ENCODE measurements at regions not wholly inside any gene's neighbourhood (a gene's known extent, or its start where the extent isn't known, plus 50 kb on each side); places are given as distances from the start of the nearest gene placed in this dataset.

DNA sequence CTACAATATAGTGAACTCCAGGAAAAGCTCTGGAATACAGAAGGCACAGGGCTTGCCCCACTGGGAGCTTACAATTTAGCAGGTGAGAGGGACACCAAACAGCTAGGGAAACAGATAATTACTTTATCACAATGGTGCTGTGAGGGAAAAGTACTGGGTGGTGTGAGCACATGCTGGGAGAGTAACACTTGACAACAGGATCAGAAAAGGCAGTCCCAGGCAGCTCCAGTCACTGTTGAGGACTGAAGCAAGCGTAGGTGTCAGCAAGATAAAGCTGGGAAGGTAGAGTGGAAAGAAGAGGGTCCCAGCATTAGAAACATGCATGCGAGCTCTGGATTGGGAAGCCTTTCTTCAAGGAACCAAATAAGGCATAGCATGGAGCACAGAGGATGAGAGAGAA lies 296.0 kb downstream of the ATPSCKMT start:
- TF ChIP-seq, protein P1, sequence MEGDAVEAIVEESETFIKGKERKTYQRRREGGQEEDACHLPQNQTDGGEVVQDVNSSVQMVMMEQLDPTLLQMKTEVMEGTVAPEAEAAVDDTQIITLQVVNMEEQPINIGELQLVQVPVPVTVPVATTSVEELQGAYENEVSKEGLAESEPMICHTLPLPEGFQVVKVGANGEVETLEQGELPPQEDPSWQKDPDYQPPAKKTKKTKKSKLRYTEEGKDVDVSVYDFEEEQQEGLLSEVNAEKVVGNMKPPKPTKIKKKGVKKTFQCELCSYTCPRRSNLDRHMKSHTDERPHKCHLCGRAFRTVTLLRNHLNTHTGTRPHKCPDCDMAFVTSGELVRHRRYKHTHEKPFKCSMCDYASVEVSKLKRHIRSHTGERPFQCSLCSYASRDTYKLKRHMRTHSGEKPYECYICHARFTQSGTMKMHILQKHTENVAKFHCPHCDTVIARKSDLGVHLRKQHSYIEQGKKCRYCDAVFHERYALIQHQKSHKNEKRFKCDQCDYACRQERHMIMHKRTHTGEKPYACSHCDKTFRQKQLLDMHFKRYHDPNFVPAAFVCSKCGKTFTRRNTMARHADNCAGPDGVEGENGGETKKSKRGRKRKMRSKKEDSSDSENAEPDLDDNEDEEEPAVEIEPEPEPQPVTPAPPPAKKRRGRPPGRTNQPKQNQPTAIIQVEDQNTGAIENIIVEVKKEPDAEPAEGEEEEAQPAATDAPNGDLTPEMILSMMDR (IDR thresholded peaks at IDR 0.05; ENCODE audit: low read depth, low read length) = no peak
- DNase-seq (ENCODE audit: extremely low read depth, low read depth) = no peak

DNA sequence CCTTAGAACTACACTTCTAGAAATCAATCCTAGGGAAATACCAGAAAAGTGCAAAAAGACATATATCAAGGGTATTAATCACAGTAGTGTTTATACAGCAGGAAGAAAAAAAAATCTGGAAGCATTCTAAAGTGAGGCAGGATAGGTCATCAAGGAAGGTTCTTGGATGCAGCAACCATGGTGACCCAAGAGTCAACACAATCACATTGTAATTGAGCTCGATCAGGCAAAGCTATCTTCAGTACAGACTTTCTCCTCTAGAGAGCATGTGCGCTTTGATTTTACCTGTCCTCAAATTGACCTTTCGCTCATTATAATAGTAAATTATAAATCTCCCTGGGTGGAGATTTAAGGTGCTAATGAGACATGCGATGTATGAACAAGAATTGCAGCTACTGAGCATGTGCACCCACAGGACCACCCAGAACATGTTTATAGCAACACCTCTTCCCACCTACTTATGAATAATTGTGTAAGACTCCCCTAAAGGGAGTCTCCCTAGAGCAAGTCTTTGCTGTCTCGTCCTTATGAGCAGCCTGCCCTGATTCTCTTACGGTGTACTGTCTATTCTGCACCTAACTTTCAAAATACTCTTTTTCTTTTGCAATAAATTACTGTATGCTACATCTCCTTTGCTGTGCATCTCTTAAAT lies 297.7 kb downstream of the ATPSCKMT start:
- no peak for DNase-seq (ENCODE audit: extremely low read depth, low read depth)

GRCh38 chr5:9947944-9948343 lies 301.7 kb downstream of the ATPSCKMT start:
- no peak for DNase-seq (ENCODE audit: extremely low read depth, low read depth)
- TF ChIP-seq, protein P1 (IDR thresholded peaks at IDR 0.05; ENCODE audit: low read depth, low read length) = no peak

More for the DNA sequence above, 297.7 kb downstream of the ATPSCKMT start:
- TF ChIP-seq, protein P1 (IDR thresholded peaks at IDR 0.05; ENCODE audit: low read depth, low read length) = no peak

DNA sequence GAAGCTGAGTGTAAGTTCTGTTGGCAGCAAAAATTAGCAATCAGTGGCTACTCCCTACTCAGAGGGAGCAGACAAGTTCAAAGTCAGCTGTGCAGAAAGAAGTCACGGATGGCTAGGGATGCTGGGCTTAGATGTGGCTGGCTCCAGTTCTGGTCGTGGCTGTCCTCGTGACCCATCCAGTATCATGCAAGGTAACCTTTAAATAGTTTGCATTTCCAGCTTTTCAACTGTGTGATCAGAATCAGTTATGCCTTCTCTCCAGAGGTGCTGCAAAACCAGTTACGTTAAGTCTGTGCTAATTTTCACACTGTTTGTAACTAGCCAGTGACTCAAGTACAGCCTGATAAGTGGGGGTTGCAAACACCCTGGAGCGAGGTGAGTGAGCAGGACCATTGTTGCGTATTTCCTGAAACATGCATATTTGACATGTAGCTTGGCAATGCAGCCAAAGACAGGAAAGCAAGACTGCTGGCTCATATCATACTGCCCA lies 302.4 kb downstream of the ATPSCKMT start:
- DNase-seq (ENCODE audit: extremely low read depth, low read depth) = no peak

GRCh38 chr5:9932770-9933169 lies 302.6 kb upstream of the TAS2R1 start:
- no peak for DNase-seq (ENCODE audit: extremely low read depth, low read depth)
- TF ChIP-seq, protein P1 (IDR thresholded peaks at IDR 0.05; ENCODE audit: low read depth, low read length) = no peak

More for the DNA sequence above, 302.4 kb downstream of the ATPSCKMT start:
- TF ChIP-seq, protein P1 (IDR thresholded peaks at IDR 0.05; ENCODE audit: low read depth, low read length) = no peak

GRCh38 chr5:9930156-9930555 lies 300.0 kb upstream of the TAS2R1 start:
- no peak for DNase-seq (ENCODE audit: extremely low read depth, low read depth)
- TF ChIP-seq, protein P1 (IDR thresholded peaks at IDR 0.05; ENCODE audit: low read depth, low read length) = no peak

GRCh38 chr5:9928326-9928725 lies 298.2 kb upstream of the TAS2R1 start:
- no peak for DNase-seq (ENCODE audit: extremely low read depth, low read depth)
- TF ChIP-seq, protein P1 (IDR thresholded peaks at IDR 0.05; ENCODE audit: low read depth, low read length) = no peak
